Parathyroid adenoma (tissue), 2 donors: ENCODE measurements at regions not wholly inside any gene's neighbourhood (a gene's known extent, or its start where the extent isn't known, plus 50 kb on each side); places are given as distances from the start of the nearest gene placed in this dataset.

ENCODE experiments used
- H2AFZ ChIP-seq: fragments of 300-600 bp; sonication (generic); one replicate; pipeline ENCODE4 v1.7.0; 2017; ENCODE audit warnings: antibody characterized with exemption, mild to moderate bottlenecking
- H3K27ac ChIP-seq: fragments of 300-600 bp; sonication (generic); one replicate; pipeline ENCODE4 v1.7.0; 2017
- H3K27me3 ChIP-seq: fragments of 300-600 bp; sonication (generic); one replicate; pipeline ENCODE4 v1.7.0; 2017; ENCODE audit warnings: low read length; ENCODE audit not compliant: control insufficient read depth, insufficient read depth
- H3K36me3 ChIP-seq: fragments of 300-600 bp; sonication (generic); one replicate; pipeline ENCODE4 v1.7.0; 2017; ENCODE audit warnings: low read length; ENCODE audit not compliant: control insufficient read depth, insufficient read depth
- H3K4me1 ChIP-seq: fragments of 300-600 bp; sonication (generic); one replicate; pipeline ENCODE4 v1.7.0; 2017; ENCODE audit warnings: control low read depth
- H3K4me2 ChIP-seq: fragments of 300-600 bp; sonication (generic); one replicate; pipeline ENCODE4 v1.7.0; 2017; ENCODE audit warnings: low read length
- H3K4me3 ChIP-seq: fragments of 300-600 bp; sonication (generic); one replicate; pipeline ENCODE4 v1.7.0; 2017; ENCODE audit warnings: low read depth, low read length
- H3K79me2 ChIP-seq: fragments of 300-600 bp; sonication (generic); one replicate; pipeline ENCODE4 v1.7.0; 2017; ENCODE audit warnings: control low read depth
- H3K9ac ChIP-seq: fragments of 300-600 bp; sonication (generic); one replicate; pipeline ENCODE4 v1.7.0; 2017; ENCODE audit warnings: mild to moderate bottlenecking
- H3K9me3 ChIP-seq: fragments of 300-600 bp; sonication (generic); one replicate; pipeline ENCODE4 v1.7.0; 2017; ENCODE audit warnings: low read length; ENCODE audit not compliant: control insufficient read depth
- CTCF ChIP-seq: fragments of 300-600 bp; sonication (generic); IDR thresholded peaks from one replicate; pipeline ENCODE4 v1.7.0; 2017; ENCODE audit warnings: antibody characterized with exemption, mild to moderate bottlenecking
- donor health status: primary hyperparathyroidism.

- no peak for TF ChIP-seq CTCF
- Histone ChIP-seq H3K27ac (no peak overlapping the region), H3K9ac (no peak overlapping the region), H3K36me3 (no peaks in the 10 kb centered on the region), H3K9me3 (no peaks in the 10 kb centered on the region), H3K4me2 (no peak overlapping the region), H3K79me2 (no peaks in the 10 kb centered on the region), H2AFZ (no peak overlapping the region), H3K4me1 (no peaks in the 10 kb centered on the region), H3K4me3 (no peak overlapping the region), H3K27me3 (peaks cover 1% of the 10 kb centered on the region)
Observed at GRCh38 chr9:135295551-135296300, 183.9 kb upstream of the PPP1R26 start.

GRCh38 chr9:135296735-135297455, 182.7 kb upstream of the PPP1R26 start:
- Histone ChIP-seq H3K36me3 (no peaks in the 10 kb centered on the region), H2AFZ (no peak overlapping the region), H3K79me2 (no peaks in the 10 kb centered on the region), H3K9ac (no peak overlapping the region), H3K27me3 (peaks cover 6% of the 10 kb centered on the region), H3K4me3 (no peak overlapping the region), H3K27ac (no peak overlapping the region), H3K4me1 (no peaks in the 10 kb centered on the region), H3K9me3 (no peaks in the 10 kb centered on the region), H3K4me2 (no peak overlapping the region)
- TF ChIP-seq CTCF: no peak

GRCh38 chr9:135297456-135298075, 182.0 kb upstream of the PPP1R26 start:
- Histone ChIP-seq H3K9ac (no peak overlapping the region), H2AFZ (no peak overlapping the region), H3K79me2 (no peaks in the 10 kb centered on the region), H3K36me3 (no peaks in the 10 kb centered on the region), H3K4me1 (no peaks in the 10 kb centered on the region), H3K27me3 (peaks cover 6% of the 10 kb centered on the region), H3K9me3 (no peaks in the 10 kb centered on the region), H3K27ac (no peak overlapping the region), H3K4me3 (no peak overlapping the region), H3K4me2 (no peak overlapping the region)
- no peak for TF ChIP-seq CTCF

GRCh38 chr9:135299239-135299590, 180.4 kb upstream of the PPP1R26 start:
- Histone ChIP-seq H3K36me3 (no peaks in the 10 kb centered on the region), H3K9ac (no peak overlapping the region), H3K9me3 (no peaks in the 10 kb centered on the region), H3K27ac (no peak overlapping the region), H3K4me2 (no peak overlapping the region), H3K27me3 (peaks cover 6% of the 10 kb centered on the region), H3K79me2 (no peaks in the 10 kb centered on the region), H2AFZ (no peak overlapping the region), H3K4me3 (no peak overlapping the region), H3K4me1 (no peaks in the 10 kb centered on the region)
- no peak for TF ChIP-seq CTCF
